Rectal smooth muscle tissue (tissue), 1 donor: ENCODE measurements at regions not wholly inside any gene's neighbourhood (a gene's known extent, or its start where the extent isn't known, plus 50 kb on each side); places are given as distances from the start of the nearest gene placed in this dataset.

ENCODE experiments used
- H3K27ac ChIP-seq: one replicate; pipeline ENCODE4 v1.7.0; 2013; ENCODE audit warnings: low read depth, low read length, inconsistent platforms
- H3K27me3 ChIP-seq: one replicate; pipeline ENCODE4 v1.7.0; 2013; ENCODE audit warnings: low read length; ENCODE audit not compliant: control insufficient read depth, insufficient read depth
- H3K36me3 ChIP-seq: one replicate; pipeline ENCODE4 v1.7.0; 2013; ENCODE audit warnings: low read length; ENCODE audit not compliant: control insufficient read depth, insufficient read depth
- H3K4me1 ChIP-seq: one replicate; pipeline ENCODE4 v1.7.0; 2013; ENCODE audit warnings: low read length; ENCODE audit not compliant: control insufficient read depth, insufficient read depth
- H3K4me3 ChIP-seq: one replicate; pipeline ENCODE4 v1.7.0; 2013; ENCODE audit warnings: low read length
- H3K9ac ChIP-seq: one replicate; pipeline ENCODE4 v1.7.0; 2013; ENCODE audit warnings: low read length

DNA sequence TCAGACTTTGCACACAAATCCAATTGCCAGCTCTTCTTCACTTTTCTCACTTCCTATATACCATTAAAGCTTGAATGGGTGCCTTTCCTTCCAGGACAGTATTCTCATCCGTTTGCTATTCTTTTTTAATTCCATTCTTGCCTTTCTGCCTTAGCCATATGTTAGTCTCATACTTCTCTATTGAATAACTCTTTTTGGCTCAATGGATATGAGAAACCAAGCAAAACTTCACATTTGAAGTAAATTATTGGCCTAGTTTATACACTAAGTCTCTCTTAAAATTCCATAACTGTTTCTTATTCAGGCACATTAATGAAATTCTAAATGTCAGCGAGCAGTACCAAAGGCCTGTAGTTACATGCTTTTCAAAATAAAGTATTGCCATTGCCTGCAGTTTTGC lies 129.6 kb upstream of the FRY start:
- Histone ChIP-seq H3K36me3 (no peaks in the 10 kb centered on the region), H3K4me3 (no peak overlapping the region), H3K27me3 (no peaks in the 10 kb centered on the region), H3K27ac (no peak overlapping the region), H3K9ac (no peak overlapping the region), H3K4me1 (no peaks in the 10 kb centered on the region)

DNA sequence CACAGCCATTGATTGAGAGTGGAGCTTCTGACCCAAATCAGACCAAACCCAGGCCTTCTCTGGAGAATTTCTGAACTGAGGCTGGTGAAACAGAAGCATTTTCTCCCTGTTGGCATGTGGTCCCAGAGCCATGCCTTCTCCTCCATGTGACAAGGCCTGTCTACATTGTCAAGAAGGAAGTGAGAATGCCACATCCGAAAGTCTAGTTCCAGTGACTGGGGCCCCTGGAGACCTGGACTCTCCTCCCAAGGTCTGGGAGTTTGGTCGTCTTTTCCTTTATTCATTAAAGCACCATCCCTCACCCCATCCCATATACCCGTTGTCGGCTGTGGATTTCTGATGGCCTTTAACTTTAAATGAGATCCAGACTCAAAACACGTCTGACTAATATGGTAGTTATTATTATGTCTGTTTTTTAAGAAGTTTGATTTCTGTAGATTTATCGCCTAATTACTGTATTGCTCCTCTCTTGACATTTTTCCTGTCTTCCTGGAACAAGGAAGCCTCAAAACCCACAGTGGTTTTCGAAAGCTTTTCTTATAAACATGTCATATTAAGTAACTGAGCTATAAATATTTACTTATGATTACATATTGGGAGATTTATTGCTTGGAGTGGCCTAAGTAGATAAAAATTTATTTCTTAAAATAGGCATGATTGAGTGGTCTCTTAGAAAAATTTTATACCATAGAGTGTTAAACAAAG lies 128.3 kb upstream of the FRY start:
- no peak overlapping the region for H3K27ac ChIP-seq
- H3K9ac ChIP-seq, result no peak overlapping the region
- no peaks in the 10 kb centered on the region for H3K4me1 ChIP-seq
- H3K36me3 ChIP-seq, result no peaks in the 10 kb centered on the region
- H3K27me3 ChIP-seq, result no peaks in the 10 kb centered on the region
- no peak overlapping the region for H3K4me3 ChIP-seq

DNA sequence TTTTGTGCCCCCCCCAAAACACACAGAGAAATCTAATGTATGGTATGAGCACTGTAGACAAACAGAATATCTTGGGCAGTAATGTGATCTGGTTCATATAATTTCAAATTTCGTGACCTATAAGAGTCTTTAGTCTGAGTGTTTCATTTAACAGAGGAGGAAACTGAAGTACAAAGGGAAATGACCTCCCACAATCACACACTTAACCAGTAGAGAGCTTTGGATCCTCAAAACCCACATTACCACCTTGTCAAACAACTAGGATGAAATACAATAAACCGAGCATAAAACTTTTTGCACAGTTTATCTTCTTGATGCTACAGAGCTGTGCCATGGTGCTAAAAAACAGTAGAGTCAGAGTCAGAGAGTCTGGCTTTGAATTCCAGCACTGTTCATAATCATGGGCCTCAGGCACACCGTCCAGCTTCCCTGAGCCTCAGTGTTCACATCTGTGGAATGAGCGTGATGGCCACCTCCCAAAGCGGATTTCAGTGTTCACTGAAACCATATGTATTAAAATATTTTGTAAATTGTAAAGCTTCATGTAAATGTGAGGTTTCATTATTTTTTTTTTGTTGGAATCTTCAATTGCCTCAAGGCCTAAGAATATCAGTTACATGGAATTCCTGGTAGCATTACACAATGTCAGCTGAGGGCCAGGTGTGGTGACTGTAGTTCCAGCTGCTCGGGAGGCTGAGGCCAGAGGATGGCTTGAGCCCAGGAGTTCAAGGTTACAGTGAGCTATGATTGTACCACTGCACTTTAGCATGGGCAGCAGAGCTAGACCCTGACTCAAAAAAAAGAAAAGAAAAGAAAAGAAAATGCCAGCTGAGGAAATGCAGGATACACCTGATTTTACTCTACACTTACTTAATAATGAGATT lies 126.4 kb upstream of the FRY start:
- H3K9ac ChIP-seq, result no peak overlapping the region
- H3K4me3 ChIP-seq, result no peak overlapping the region
- H3K27ac ChIP-seq, result no peak overlapping the region
- no peaks in the 10 kb centered on the region for H3K27me3 ChIP-seq
- no peaks in the 10 kb centered on the region for H3K36me3 ChIP-seq
- peaks cover 3% of the 10 kb centered on the region for H3K4me1 ChIP-seq

DNA sequence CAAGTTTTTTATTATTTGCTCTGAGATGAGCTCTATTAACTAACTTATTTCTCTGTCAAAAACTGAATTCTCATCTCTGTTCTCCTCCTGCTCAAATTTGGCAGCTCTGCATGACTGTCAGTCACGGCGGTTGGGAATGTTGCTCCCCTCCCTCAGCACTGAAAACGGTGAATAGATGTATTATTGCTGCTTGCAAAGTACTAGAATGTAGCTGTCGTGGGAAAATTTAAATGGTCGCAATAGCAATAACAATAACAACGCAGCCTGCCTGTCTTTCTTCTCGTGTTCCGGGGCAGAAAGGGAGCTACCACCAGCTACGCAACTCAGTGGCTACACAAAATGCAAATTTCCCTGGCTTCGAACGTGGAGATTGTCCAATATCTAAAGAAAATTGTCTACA lies 125.6 kb upstream of the FRY start:
- Histone ChIP-seq H3K27me3 (no peaks in the 10 kb centered on the region), H3K9ac (no peak overlapping the region), H3K36me3 (no peaks in the 10 kb centered on the region), H3K27ac (no peak overlapping the region), H3K4me3 (no peak overlapping the region), H3K4me1 (peaks cover 3% of the 10 kb centered on the region)

DNA sequence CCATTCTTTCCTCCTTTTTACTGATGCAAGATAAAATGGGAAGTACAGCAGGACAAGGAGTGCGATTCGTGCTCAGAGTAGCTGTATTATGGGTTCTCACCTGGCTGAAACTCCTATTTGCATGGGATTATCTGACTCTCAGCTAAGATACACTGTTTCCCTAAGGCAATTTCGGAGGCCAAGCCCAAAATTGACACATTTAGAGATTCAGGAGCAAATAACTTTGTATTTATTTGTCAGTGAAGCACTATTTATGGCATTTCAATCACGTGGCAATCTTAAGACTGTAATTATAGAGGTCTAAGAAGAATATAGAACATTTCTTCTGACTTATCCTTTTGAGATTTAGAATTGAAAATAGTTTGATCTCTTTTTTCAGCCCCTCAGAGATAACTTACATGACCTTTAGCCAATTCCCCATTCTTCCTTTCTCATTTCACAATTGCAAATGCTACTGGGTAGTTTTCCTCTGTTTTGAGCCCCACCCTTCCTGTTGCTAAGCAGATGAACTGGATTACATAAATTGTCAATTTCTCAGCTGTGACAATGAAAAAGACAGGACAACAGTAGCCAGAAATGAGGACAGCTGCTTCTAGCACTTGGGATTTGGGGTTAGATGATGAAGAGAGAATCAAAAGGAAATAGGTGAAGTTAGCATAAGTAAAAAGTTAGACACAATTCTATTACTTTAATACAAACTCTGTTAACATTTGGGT lies 122.7 kb upstream of the FRY start:
- H3K36me3 ChIP-seq, result no peaks in the 10 kb centered on the region
- no peak overlapping the region for H3K9ac ChIP-seq
- no peaks in the 10 kb centered on the region for H3K27me3 ChIP-seq
- no peak overlapping the region for H3K27ac ChIP-seq
- H3K4me3 ChIP-seq, result no peak overlapping the region
- H3K4me1 ChIP-seq, result peaks cover 3% of the 10 kb centered on the region

DNA sequence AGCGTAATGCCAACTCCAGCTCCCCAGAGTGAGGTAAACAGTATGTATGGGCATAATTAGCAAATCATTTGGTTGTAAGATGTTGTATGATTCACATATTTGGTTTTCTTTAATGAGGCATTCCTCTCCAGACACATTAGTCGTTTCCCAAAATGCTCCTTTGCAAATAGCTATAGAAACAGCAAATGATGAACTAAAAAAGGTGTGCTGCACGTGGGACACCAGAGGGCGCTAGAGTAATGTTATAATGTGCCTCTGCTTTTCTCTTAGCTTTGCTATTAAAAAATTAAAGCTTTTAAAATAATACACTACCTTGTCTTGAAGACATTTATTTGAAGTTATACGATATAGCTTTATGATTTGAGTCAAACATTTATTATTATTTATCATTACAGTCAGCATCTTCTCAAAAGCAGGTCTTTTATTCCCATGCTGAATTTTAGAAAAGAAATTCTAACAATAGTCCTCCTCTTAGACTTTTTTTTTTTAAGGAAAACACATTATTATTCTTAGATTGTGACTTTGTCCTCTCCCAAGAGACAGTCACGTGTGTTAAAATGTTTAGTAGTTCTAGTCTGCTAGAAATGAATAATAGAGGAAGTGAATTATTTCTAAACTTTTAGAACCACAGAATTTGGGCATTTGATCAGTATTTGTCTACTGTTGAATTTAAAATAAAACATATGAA lies 121.6 kb upstream of the FRY start:
- peaks cover 3% of the 10 kb centered on the region for H3K4me1 ChIP-seq
- H3K27ac ChIP-seq, result no peak overlapping the region
- no peak overlapping the region for H3K4me3 ChIP-seq
- H3K9ac ChIP-seq, result no peak overlapping the region
- no peaks in the 10 kb centered on the region for H3K36me3 ChIP-seq
- H3K27me3 ChIP-seq, result no peaks in the 10 kb centered on the region

DNA sequence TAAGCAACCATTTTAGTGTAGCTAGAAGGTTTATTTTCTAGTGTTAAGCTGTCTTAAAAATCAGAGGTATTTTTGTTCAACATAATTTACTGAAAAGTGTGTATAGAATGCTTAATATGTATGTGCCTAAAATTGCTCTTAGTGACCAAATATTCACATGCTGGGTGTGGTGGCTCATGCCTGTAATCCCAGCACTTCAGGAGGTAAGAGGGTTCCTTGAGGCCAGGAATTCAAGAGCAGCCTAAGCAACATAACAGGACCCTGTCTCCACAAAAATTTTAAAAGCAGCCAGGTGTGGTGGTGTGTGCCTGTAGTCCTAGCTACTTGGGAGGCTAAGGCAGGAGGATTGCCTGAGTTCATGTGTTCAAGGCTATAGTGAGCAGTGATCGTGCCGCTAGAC lies 120.9 kb upstream of the FRY start:
- Histone ChIP-seq H3K4me3 (no peak overlapping the region), H3K4me1 (peaks cover 3% of the 10 kb centered on the region), H3K27ac (no peak overlapping the region), H3K36me3 (no peaks in the 10 kb centered on the region), H3K27me3 (no peaks in the 10 kb centered on the region), H3K9ac (no peak overlapping the region)

DNA sequence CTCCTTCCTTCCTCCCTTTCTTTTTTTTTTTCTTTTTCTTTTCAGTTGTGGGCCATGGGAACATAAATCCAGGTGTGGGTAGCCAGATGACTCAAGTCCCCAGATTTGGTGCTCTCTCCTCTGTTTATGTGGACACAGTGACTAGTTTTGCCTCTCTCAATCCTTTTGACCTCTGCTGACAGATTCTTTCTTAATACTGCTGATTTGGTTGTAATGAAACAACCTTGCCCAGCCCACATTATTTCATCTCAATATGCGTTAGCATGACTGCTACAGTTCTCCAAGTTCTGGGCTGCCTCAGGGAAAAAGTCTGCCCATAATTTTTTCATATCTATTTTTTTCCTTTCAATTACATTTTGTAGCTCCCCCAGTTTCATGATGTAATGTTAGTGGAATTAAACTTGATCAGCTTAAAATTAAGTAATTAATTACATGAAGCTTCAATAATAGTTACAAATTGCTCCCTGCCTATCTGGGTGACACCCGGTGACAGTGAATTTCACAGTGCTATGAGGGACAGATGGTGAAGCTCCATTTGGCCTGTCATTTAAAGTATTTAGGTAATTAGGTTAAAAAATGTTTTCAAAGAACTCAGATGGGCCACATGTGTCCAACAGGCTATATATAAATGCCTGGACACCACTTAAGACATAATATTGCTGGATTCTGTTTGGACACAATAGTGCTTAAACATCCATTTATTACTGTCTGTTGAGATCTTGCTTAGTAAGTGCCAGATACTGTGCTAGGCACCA lies 118.8 kb upstream of the FRY start:
- Histone ChIP-seq H3K9ac (no peak overlapping the region), H3K4me3 (no peak overlapping the region), H3K4me1 (peaks cover 3% of the 10 kb centered on the region), H3K36me3 (no peaks in the 10 kb centered on the region), H3K27ac (no peak overlapping the region), H3K27me3 (no peaks in the 10 kb centered on the region)

DNA sequence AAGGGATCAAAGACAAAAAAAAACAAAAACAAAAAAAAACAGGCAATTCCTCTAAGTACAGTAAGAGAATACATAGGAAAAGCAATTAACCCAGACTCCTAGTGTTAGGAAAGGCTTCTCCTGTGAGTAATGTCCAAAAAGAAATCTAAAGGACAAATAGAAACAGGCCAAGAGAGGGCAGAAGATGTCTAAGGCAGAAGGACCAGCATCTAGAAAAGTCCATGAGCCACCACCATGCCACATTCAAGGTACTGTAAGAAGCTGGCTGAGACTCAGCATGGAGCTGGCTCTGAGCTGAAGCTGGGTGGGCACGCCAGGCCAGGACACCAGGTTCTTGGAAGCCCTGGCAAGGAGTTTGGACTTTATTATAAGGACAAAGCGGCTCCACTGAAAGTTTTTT lies 118.1 kb upstream of the FRY start:
- no peak overlapping the region for H3K4me3 ChIP-seq
- no peaks in the 10 kb centered on the region for H3K36me3 ChIP-seq
- no peaks in the 10 kb centered on the region for H3K27me3 ChIP-seq
- H3K27ac ChIP-seq, result no peak overlapping the region
- H3K4me1 ChIP-seq, result peaks cover 3% of the 10 kb centered on the region
- no peak overlapping the region for H3K9ac ChIP-seq

DNA sequence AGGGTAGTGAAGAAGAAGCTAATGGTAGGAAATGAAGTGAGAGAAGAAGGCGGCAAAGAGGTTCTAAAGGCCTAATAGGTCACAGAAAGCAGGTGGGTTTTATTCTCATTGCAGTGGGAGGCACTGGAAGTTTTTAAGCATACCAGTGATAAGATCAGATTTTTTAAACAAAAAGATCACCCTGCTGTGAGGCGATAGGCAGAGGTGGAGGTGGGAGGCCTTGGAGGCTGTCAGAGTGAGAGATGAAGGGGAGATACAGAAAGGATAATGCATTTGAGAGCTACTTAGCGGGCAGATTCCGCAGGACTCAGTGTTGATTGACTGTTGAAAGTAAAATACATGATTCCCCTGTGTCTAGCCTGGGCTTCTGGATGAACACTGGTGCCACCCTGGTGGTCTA lies 116.7 kb upstream of the FRY start:
- no peak overlapping the region for H3K9ac ChIP-seq
- no peaks in the 10 kb centered on the region for H3K4me1 ChIP-seq
- no peaks in the 10 kb centered on the region for H3K36me3 ChIP-seq
- H3K4me3 ChIP-seq, result no peak overlapping the region
- no peaks in the 10 kb centered on the region for H3K27me3 ChIP-seq
- no peak overlapping the region for H3K27ac ChIP-seq

DNA sequence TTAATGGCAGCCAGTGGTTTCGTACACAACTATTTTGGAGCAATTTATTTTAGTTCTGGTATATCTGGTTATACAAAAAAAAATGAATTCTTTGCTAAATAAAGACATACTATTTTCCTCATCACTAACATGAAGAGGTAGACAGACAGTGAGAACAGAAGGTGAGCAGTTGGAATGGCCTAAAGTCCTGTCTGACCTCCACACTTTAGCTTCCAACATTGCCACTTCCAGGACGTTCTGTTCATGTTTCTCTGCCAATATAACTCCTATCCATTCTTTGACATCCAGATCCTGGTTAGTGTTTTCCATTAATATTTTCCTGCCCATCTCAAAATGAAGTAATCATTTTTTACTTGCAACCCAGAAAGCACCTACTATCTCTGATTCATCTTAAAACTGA lies 112.9 kb upstream of the FRY start:
- Histone ChIP-seq H3K4me1 (no peaks in the 10 kb centered on the region), H3K4me3 (no peak overlapping the region), H3K9ac (no peak overlapping the region), H3K27me3 (no peaks in the 10 kb centered on the region), H3K27ac (no peak overlapping the region), H3K36me3 (no peaks in the 10 kb centered on the region)
